ENCODE measurements at regions not wholly inside any gene's neighbourhood (a gene's known extent, or its start where the extent isn't known, plus 50 kb on each side); places are given as distances from the start of the nearest gene placed in this dataset.

DNA sequence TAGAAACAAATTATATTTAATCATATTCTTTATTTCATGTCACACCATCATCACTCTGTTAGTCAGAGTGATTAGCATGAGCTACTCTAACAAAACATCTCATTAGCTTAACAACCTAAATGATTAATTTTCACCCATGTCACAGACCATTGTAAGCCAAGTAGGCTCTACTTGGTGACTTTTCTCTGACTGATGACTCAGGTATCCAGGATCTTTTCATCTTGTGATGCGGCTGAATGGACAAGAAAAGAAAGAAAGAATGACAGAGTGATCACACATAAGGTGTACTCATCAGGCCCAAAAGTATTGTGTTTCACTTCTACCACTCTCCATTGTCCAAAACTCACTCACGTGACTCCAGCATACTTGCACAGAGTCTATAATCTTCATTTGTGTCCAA lies 299.3 kb downstream of the ANXA1 start:
- Mint-ChIP-seq H3K27me3 (ENCODE audit: low read depth) (no peaks in the 10 kb centered on the region), H3K36me3 (ENCODE audit: low read depth) (no peaks in the 10 kb centered on the region), H3K4me3 (no peak overlapping the region), H3K4me1 (ENCODE audit: low read depth) (no peaks in the 10 kb centered on the region), H3K27ac (no peak overlapping the region), H3K9me3 (no peaks in the 10 kb centered on the region)

GRCh38 chr9:73459817-73460216 lies 308.2 kb downstream of the ANXA1 start:
- H3K36me3 Mint-ChIP-seq (ENCODE audit: low read depth) = no peaks in the 10 kb centered on the region
- H3K4me3 Mint-ChIP-seq = no peak overlapping the region
- H3K27me3 Mint-ChIP-seq (ENCODE audit: low read depth) = no peaks in the 10 kb centered on the region
- H3K27ac Mint-ChIP-seq = no peak overlapping the region
- no peaks in the 10 kb centered on the region for H3K9me3 Mint-ChIP-seq
- H3K4me1 Mint-ChIP-seq (ENCODE audit: low read depth) = no peaks in the 10 kb centered on the region

DNA sequence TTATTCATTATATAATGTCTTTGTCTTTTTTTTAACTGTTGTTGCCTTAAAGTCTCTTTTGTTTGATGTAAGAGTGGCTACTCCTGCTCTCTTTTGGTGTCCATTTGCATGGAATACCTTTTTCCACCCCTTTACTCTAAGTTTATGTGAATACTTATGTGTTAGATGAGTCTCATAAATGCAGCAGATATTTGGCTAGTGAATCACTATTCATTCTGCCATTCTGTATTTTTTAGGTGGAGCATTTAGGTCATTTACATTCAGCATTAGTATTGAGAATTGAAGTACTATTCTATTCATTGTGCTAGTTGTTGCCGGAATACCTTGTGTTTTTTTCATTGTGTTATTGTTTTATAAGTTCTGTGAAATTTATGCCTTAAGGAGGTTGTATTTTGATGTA lies 317.1 kb downstream of the ANXA1 start:
- H3K27me3 Mint-ChIP-seq (ENCODE audit: low read depth) = no peaks in the 10 kb centered on the region
- H3K36me3 Mint-ChIP-seq (ENCODE audit: low read depth) = no peaks in the 10 kb centered on the region
- H3K27ac Mint-ChIP-seq = no peak overlapping the region
- H3K4me3 Mint-ChIP-seq = no peak overlapping the region
- no peaks in the 10 kb centered on the region for H3K9me3 Mint-ChIP-seq
- no peaks in the 10 kb centered on the region for H3K4me1 Mint-ChIP-seq (ENCODE audit: low read depth)

DNA sequence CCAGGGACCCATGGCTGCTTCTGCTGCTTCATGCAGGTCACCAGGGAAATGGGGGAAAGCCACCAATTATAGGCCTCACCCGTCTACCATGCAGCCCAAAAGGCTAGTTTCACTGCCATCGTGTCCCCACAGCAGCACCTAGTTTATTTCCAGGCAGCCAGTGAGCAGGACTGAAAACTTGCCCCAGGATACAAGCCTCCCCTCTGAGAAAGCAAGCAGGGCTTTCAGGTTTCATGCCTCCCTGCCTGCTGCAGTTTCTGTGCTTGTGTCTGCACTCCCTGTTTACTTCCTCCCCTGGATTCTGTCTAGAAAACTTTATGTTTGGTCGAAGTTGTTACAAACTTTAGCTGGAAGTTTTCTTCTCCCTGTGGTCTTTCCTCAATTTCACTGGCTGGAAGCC lies 319.1 kb downstream of the ANXA1 start:
- Mint-ChIP-seq H3K9me3 (no peaks in the 10 kb centered on the region), H3K36me3 (ENCODE audit: low read depth) (no peaks in the 10 kb centered on the region), H3K27me3 (ENCODE audit: low read depth) (no peaks in the 10 kb centered on the region), H3K4me1 (ENCODE audit: low read depth) (no peaks in the 10 kb centered on the region), H3K27ac (no peak overlapping the region), H3K4me3 (no peak overlapping the region)

GRCh38 chr9:73474002-73474600 lies 322.4 kb downstream of the ANXA1 start:
- H3K4me1 Mint-ChIP-seq (ENCODE audit: low read depth) = no peaks in the 10 kb centered on the region
- H3K27ac Mint-ChIP-seq = no peak overlapping the region
- H3K4me3 Mint-ChIP-seq = no peak overlapping the region
- no peaks in the 10 kb centered on the region for H3K36me3 Mint-ChIP-seq (ENCODE audit: low read depth)
- no peaks in the 10 kb centered on the region for H3K9me3 Mint-ChIP-seq
- no peaks in the 10 kb centered on the region for H3K27me3 Mint-ChIP-seq (ENCODE audit: low read depth)

DNA sequence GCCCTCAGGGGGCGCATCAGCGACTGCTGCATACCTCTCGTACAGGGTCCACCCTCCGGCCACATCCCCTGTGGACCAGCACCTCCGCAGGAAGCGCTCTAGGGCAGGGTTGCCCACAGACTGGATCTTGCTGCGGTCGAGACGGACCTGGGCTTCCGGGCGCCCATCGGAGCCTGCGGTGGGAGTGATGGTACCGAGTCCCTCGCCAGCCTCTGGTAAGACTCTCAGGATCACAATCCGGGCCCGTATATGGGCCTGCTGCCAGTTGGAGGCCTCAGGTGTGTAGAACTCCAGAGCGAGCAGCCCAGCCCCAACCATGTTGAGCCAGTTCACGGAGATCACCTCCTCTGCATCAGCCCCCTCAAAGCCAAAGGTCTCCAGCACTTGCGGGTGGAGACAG lies 323.0 kb downstream of the ANXA1 start:
- Mint-ChIP-seq H3K36me3 (ENCODE audit: low read depth) (no peaks in the 10 kb centered on the region), H3K27me3 (ENCODE audit: low read depth) (no peaks in the 10 kb centered on the region), H3K4me1 (ENCODE audit: low read depth) (no peaks in the 10 kb centered on the region), H3K27ac (no peak overlapping the region), H3K9me3 (no peaks in the 10 kb centered on the region), H3K4me3 (no peak overlapping the region)

DNA sequence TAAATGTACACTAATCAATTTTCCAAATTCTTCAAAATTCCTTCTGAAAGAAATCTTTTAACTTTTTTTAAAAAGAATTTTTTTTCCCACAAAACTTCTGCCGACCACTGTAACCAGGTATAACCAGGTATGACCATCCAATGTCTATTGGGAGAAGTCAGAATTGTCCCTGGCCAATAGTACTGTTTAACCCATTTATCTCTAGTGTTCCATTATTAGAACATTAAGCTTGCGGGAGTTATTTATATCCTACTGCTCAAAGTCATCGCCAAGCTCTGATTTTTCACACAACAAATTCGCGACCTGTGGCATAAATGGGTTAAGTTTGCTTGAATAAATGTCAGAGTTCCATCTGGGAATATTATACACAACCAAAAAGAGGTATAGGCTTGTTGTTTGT lies 343.2 kb downstream of the ANXA1 start:
- no peaks in the 10 kb centered on the region for H3K36me3 Mint-ChIP-seq (ENCODE audit: low read depth)
- no peaks in the 10 kb centered on the region for H3K4me1 Mint-ChIP-seq (ENCODE audit: low read depth)
- H3K27ac Mint-ChIP-seq = no peak overlapping the region
- H3K4me3 Mint-ChIP-seq = no peak overlapping the region
- H3K9me3 Mint-ChIP-seq = peaks cover 8% of the 10 kb centered on the region
- no peaks in the 10 kb centered on the region for H3K27me3 Mint-ChIP-seq (ENCODE audit: low read depth)

GRCh38 chr9:73497796-73498195 lies 346.1 kb downstream of the ANXA1 start:
- Mint-ChIP-seq H3K9me3 (peaks cover 8% of the 10 kb centered on the region), H3K27ac (no peak overlapping the region), H3K27me3 (ENCODE audit: low read depth) (no peaks in the 10 kb centered on the region), H3K4me1 (ENCODE audit: low read depth) (no peaks in the 10 kb centered on the region), H3K36me3 (ENCODE audit: low read depth) (no peaks in the 10 kb centered on the region), H3K4me3 (no peak overlapping the region)

GRCh38 chr9:73515216-73515615 lies 363.6 kb downstream of the ANXA1 start:
- Mint-ChIP-seq H3K9me3 (no peaks in the 10 kb centered on the region), H3K27ac (no peak overlapping the region), H3K27me3 (ENCODE audit: low read depth) (no peaks in the 10 kb centered on the region), H3K36me3 (ENCODE audit: low read depth) (no peaks in the 10 kb centered on the region), H3K4me3 (no peak overlapping the region), H3K4me1 (ENCODE audit: low read depth) (no peaks in the 10 kb centered on the region)

DNA sequence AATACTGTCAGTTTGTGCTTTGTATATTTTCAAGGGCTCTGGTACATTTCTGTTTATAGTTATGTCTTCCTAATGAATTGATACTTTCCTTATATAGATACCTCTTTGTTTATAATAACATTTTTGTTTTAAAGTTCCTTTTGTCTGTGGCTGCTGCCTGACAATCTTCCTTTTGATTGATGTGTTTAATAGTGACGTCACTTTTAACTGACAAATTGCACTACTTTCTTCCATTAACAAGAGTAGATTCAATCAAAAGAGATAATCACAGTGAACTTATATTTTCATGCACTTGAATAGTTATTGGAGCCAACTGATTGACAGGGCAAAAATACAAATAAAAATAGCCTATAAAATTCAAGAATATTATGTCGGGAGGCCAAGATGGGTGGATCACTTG lies 371.7 kb downstream of the ANXA1 start:
- Mint-ChIP-seq H3K9me3 (peaks cover 3% of the 10 kb centered on the region), H3K4me1 (ENCODE audit: low read depth) (no peaks in the 10 kb centered on the region), H3K36me3 (ENCODE audit: low read depth) (no peaks in the 10 kb centered on the region), H3K4me3 (no peak overlapping the region), H3K27ac (no peak overlapping the region), H3K27me3 (ENCODE audit: low read depth) (no peaks in the 10 kb centered on the region)

GRCh38 chr9:73525350-73525749 lies 373.7 kb downstream of the ANXA1 start:
- H3K4me1 Mint-ChIP-seq (ENCODE audit: low read depth) = no peaks in the 10 kb centered on the region
- no peaks in the 10 kb centered on the region for H3K36me3 Mint-ChIP-seq (ENCODE audit: low read depth)
- H3K4me3 Mint-ChIP-seq = no peak overlapping the region
- no peaks in the 10 kb centered on the region for H3K27me3 Mint-ChIP-seq (ENCODE audit: low read depth)
- peaks cover 3% of the 10 kb centered on the region for H3K9me3 Mint-ChIP-seq
- H3K27ac Mint-ChIP-seq = no peak overlapping the region

GRCh38 chr9:73527521-73527920 lies 375.9 kb downstream of the ANXA1 start:
- Mint-ChIP-seq H3K27me3 (ENCODE audit: low read depth) (no peaks in the 10 kb centered on the region), H3K27ac (no peak overlapping the region), H3K4me1 (ENCODE audit: low read depth) (no peaks in the 10 kb centered on the region), H3K36me3 (ENCODE audit: low read depth) (no peaks in the 10 kb centered on the region), H3K9me3 (peaks cover 2% of the 10 kb centered on the region), H3K4me3 (no peak overlapping the region)

DNA sequence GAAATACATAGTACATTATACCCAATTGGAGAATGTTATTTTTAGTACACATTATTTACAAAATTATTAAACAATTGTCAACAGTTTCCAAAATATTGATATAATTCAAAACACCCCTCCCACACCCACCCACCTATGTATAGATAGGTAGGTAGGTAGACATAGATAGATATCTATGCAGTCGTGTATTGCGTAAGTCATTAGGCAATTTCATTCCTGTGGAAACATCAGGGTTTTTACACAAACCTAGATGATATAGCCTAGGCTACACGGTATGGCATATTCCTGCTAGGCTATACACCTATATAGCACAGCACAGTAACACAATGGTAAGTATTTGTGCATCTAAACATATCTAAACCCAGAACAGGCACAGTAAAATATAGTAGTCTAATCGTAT lies 377.3 kb downstream of the ANXA1 start:
- Mint-ChIP-seq H3K36me3 (ENCODE audit: low read depth) (no peaks in the 10 kb centered on the region), H3K9me3 (no peaks in the 10 kb centered on the region), H3K4me1 (ENCODE audit: low read depth) (no peaks in the 10 kb centered on the region), H3K4me3 (no peak overlapping the region), H3K27me3 (ENCODE audit: low read depth) (no peaks in the 10 kb centered on the region), H3K27ac (no peak overlapping the region)

- Mint-ChIP-seq H3K4me1 (ENCODE audit: low read depth) (no peaks in the 10 kb centered on the region), H3K27me3 (ENCODE audit: low read depth) (no peaks in the 10 kb centered on the region), H3K4me3 (no peak overlapping the region), H3K36me3 (ENCODE audit: low read depth) (no peaks in the 10 kb centered on the region), H3K9me3 (no peaks in the 10 kb centered on the region), H3K27ac (no peak overlapping the region)
These were observed 378.0 kb downstream of the ANXA1 start for GRCh38 chr9:73529666-73530065.

DNA sequence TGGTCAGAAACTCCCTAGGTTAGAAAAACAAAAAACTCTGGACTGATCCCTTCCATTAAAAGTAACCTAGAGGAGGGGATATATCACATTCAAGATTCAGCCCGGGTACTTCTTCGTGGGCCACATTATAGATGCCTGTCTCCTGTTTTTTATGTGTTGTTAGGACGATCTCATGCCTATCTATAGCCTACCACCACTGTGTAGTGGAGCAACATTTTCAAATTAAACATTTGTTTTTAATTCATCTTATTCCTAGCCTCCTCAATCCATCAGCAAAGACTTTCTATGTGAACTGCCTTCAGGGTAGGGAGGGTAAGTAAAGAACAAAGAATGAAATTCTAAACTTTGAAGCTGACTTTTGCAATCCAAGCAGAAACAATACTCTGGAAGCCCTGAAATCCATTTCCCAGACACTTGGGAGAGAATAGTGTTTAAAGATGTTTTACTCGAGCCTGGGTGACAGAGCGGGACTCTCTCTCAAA lies 379.4 kb downstream of the ANXA1 start:
- Mint-ChIP-seq H3K4me3 (no peak overlapping the region), H3K27ac (no peak overlapping the region), H3K9me3 (no peaks in the 10 kb centered on the region), H3K27me3 (ENCODE audit: low read depth) (no peaks in the 10 kb centered on the region), H3K4me1 (ENCODE audit: low read depth) (no peaks in the 10 kb centered on the region), H3K36me3 (ENCODE audit: low read depth) (no peaks in the 10 kb centered on the region)

DNA sequence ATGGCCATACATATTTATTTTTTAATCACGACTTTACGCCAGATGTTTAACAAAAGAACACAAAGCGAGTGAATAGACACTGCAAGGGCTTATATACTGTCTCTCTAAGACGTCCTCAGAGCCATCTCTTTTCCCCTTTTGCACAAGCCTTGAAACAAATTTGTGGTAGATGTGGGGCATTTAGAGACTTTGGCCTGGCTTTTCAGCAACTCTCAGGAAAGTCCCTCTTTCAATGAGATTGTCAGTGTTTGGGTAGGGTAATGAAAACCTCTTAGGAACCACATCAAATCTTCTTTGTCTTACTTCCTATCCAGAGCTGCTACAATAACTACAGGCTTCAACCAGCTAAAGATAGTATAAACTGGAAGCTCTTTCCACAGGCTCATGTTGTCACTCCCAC lies 380.0 kb downstream of the ANXA1 start:
- H3K4me3 Mint-ChIP-seq = no peak overlapping the region
- no peaks in the 10 kb centered on the region for H3K4me1 Mint-ChIP-seq (ENCODE audit: low read depth)
- H3K27ac Mint-ChIP-seq = no peak overlapping the region
- H3K9me3 Mint-ChIP-seq = no peaks in the 10 kb centered on the region
- H3K27me3 Mint-ChIP-seq (ENCODE audit: low read depth) = no peaks in the 10 kb centered on the region
- no peaks in the 10 kb centered on the region for H3K36me3 Mint-ChIP-seq (ENCODE audit: low read depth)

All from T-helper 1 cell treated with Interleukin-12 subunit alpha and Interleukin-12 subunit beta and Interleukin-4 antibody, amounts not matched to agents 30 μg/mL and 1 μg/mL, for 36 hours (primary cell).